Fibroblast of peridontal ligament (primary cell): ENCODE measurements at regions not wholly inside any gene's neighbourhood (a gene's known extent, or its start where the extent isn't known, plus 50 kb on each side); places are given as distances from the start of the nearest gene placed in this dataset.
"Not testable (repeated sequence)": the region's sequence is repeated elsewhere in the genome, so short reads cannot be mapped to it uniquely, and the experiment has no call there.

Experiments used
- DNase-seq: peaks from one replicate; pipeline ENCODE4 v3.0.0-alpha.2; 2010; ENCODE audit errors: extremely low read depth

- DNase-seq: no peak
Observed at GRCh38 chr7:67616517-67616916, 619.9 kb downstream of the TYW1 start.

GRCh38 chr7:67618556-67619162, 622.0 kb downstream of the TYW1 start:
- DNase-seq: no peak

DNA sequence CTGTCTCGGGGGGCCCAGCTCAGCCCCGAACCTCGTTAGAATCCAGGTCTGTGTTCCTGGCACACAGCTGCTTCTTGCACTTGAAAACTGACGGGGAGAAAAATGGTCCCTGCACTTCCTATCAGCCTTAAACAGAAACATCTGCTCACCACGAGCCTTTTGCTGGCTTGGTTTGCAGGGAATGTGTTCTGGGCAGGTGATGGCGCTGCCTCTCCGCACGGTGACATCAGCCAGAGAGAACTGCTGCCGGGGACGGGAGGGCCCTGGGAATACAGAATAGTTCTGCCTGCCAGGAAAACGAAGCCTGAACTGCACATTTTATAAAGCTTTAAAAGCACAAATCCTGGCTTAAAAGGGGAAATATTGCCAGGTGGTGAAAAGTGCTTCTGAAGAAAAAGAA, 622.5 kb downstream of the TYW1 start:
- no peak for DNase-seq

GRCh38 chr7:67620216-67620933, 623.7 kb downstream of the TYW1 start:
- no peak for DNase-seq

DNA sequence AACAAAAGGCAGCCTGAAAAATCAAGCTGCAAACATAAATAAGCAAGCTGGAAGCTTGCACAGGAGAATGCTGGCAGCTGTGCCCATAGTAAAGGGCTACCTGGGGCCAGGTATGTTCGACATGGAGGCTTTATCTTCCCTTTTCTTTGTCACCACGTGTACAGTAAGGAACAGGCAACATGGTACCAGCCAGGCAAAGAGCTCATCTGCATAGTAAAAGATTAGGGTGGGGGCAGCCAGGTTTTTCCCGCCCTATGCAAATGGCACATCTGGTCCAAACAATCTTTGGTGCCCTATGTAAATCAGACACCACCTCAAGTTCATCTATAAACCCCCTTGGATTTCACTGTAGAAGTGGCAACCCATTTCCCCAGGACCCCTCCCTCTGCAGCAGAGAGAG, 625.1 kb downstream of the TYW1 start:
- DNase-seq: no peak

- DNase-seq: peak; percentile 29
Observed at GRCh38 chr7:67625257-67625737, 628.7 kb downstream of the TYW1 start.

- no peak for DNase-seq
Observed at GRCh38 chr7:67631476-67631875, 634.8 kb downstream of the TYW1 start.

DNA sequence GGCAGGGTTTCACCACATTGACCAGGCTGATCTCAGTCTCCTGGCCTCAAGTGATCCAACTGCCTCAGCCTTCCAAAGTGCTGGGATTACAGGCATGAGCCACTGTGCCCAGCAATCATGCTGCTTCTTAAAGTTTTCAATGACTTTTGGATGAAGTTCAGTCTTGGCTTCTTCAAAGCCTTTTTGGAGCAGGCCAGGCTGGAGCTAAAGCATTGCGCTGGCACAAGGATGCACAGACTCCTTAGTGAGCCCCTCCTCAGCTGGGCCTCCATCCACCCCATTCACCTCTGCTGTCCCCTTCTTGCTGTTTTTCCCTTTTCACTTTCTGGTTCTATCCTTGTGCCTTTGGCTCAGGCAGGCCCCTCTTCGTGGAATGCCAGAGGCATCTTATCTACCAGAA, 638.6 kb downstream of the TYW1 start:
- DNase-seq: no peak

DNA sequence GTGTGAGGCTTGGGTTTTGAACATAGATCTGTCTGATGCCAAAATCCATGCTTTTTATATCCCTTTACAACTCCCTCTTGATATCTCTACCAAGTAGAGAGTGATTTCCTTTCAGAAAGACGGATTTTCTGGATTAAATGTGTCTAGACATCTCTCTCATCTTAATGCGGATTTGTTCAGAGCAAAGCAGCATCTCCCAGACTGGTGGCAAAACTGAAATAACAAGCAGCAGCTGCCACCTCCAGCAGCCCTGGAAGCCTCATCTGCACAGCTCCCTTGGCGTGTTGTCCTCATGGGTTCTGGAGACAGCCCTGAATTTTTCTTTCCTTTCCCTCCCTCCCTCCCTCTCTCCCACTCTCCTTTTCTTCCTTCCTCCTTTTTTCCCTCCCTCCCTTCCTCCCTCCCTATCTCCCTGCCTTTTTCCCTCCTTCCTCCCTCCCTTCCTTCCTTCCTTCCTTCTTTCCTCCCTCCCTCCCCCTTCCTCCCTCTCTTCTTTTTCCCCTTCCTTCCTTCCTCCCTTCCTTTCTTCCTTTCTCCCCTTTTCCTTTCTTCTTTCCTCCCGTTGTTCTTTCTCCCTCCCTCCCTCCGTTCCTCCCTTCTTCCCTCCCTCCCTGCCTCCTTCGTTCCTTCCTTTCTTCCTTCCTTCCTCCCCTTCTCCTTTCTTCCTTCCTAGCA, 639.9 kb downstream of the TYW1 start:
- DNase-seq: no peak

- no peak for DNase-seq
Observed at GRCh38 chr7:67637023-67637358, 640.4 kb downstream of the TYW1 start.

DNA sequence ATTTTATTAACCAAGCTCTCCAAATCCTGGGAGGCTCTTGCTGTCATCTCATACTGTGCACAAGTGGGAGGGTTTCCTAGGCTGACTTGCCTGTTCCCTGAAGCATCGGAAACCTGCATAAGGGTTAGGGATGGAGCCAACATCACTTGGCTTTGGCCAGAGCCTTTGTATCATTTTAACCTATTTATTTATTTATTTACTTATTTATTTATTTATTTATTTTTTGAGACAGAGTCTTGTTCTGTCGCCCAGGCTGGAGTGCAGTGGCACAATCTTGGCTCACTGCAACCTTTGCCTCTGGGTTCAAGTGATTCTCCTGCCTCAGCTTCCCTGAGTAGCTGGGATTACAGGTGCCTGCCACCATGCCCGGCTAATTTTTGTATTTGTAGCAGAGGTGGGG, 645.9 kb downstream of the TYW1 start:
- DNase-seq: not testable (repeated sequence)

DNA sequence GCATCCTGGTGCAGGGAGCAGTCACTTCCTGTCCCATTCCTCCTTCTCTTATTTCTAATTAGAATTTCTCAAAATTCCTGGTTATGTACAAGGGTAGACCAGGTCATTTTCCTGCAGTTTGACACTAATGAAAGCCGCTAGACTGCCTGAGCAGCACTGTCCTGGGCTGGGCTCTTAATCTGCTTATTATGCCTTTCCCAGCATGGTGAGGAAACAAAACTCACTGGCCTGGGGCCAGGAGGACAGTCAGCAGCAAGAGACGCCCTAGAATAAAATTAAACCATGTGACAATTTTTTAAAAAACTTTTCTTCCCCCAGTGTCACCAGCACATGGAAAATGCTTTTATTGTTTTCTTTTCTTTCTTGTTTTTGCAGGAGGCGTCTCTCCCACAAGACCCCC, 647.5 kb downstream of the TYW1 start:
- no peak for DNase-seq

DNA sequence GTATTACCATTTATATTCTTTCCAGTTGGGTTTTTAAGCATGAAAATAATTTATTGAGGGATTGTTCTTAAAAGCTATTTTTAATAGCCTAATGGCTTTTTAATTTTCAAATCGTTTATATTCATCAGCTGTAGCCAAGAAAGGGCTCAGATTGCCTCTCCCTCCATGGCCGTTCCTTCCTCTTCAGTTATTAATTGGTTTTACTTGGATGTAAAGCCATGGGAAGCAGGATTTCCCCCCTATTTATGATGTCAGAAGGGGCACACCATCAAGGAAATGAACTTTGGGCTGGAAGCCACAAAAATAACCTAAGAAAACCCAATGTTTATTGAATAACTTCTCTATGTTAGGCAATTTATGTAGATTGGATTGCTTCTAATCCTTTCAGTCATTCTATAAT, 656.3 kb downstream of the TYW1 start:
- DNase-seq: no peak

- DNase-seq: no peak
Observed at GRCh38 chr7:67653856-67654454, 657.3 kb downstream of the TYW1 start.

GRCh38 chr7:67654642-67655041, 658.0 kb downstream of the TYW1 start:
- no peak for DNase-seq

DNA sequence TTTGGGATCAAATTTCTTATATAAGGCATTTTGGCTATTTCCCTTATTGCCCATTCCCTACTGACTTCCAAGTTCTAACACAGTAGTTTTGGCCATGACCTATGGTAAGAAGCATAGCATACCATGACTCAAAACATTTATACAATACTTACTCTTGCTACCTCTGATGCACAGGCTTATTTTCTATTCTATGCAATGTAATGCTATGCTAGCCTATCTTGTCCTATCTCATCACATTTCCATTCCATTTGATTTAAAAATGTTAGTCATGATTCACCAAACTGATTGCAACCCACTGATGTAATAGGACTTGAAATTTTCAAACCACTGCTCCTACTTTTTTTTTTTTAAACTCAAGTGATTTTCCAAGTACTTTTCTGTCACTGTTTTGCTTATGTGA, 658.5 kb downstream of the TYW1 start:
- no peak for DNase-seq

DNA sequence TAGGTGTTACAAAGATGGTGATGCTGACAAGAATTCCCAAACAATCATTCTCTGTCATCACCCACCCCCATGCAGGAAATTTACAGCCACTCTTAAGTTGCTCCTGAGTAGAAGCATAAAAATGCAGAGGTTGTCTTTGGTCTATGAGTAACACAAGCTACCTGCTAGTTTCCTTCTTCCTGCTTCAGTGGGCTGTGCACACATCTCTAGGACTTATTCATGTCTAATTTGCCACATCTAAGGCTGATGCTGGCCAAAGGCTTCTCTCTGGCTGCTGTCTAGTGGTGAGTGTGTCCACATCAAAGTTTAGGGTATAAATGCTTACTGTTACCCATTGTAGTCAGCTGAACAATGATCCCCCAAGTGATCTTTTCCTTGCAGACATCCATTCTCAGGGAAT, 662.5 kb downstream of the TYW1 start:
- DNase-seq: no peak

- DNase-seq: no peak
Observed at GRCh38 chr7:67662804-67663203, 666.2 kb downstream of the TYW1 start.

DNA sequence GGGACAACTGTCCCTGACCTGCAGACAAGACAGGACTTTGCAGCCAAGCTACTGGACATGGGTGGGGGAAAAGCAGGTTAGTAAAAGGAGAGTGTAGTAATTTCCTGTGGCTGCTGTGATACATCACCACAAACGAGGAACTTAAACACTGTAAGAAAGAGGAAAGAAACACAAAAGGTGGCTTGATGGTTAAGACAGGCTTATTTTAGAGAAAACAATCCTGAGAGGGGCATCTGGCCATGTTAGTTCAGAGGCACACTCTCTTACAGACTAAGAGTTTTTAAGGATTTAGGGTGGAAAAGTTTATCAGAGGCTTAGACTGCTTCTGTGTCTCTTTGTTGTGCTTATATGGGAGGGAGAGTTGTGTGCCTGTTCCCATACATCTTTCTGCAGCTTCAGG, 667.0 kb downstream of the TYW1 start:
- no peak for DNase-seq

GRCh38 chr7:67666359-67666758, 669.7 kb downstream of the TYW1 start:
- not testable (repeated sequence) for DNase-seq

DNA sequence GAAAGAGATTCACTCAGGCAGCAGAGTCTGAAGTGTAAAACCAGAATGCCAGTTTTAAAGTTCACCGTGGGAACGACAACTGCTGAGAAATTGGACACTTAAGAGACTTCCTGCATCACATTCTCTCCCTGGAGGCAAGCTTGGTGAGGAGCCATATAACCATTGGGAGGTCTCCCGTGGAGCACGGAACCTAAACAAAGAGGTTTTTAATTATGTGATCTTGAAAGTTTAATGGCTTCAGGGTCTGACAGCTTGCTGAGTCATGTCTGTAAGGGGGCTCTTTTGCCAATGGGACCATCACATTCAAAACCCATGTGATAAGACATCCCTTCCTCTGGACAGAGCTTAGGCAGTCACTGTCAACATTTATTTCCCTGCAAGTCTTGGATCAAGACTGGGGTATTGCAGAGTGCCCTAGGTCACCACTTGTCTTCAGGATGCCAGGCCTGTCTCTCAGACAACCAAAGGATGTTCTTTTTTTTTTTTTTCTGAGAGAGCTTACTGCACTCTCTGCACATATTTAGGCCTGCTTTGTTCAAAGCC, 674.4 kb downstream of the TYW1 start:
- DNase-seq: no peak

GRCh38 chr7:67673861-67674260, 677.2 kb downstream of the TYW1 start:
- no peak for DNase-seq

- not testable (repeated sequence) for DNase-seq
Observed at GRCh38 chr7:67674862-67675261, 678.2 kb downstream of the TYW1 start.
